Omental fat pad (tissue), 3 donors: ENCODE measurements at regions not wholly inside any gene's neighbourhood (a gene's known extent, or its start where the extent isn't known, plus 50 kb on each side); places are given as distances from the start of the nearest gene placed in this dataset.

Source experiments
- ATAC-seq: fragments of 150-250 bp; one replicate; pipeline ENCODE4 v1.9.1; 2016; ENCODE audit warnings: mild to moderate bottlenecking, moderate library complexity; ENCODE audit not compliant: low FRiP score
- DNase-seq: peaks from one replicate; pipeline ENCODE4 v3.0.0-alpha.2; 2019; ENCODE audit warnings: low spot score
- TF ChIP-seq, protein P1 (sequence below), 3 donors: fragments of 450-650 bp; IDR thresholded peaks; one replicate each; pipeline ENCODE4 v1.5.1; 2016 to 2017; ENCODE audit warnings: antibody characterized with exemption in 3 of 3, mild to moderate bottlenecking in 3 of 3, moderate library complexity in 2 of 3

DNA sequence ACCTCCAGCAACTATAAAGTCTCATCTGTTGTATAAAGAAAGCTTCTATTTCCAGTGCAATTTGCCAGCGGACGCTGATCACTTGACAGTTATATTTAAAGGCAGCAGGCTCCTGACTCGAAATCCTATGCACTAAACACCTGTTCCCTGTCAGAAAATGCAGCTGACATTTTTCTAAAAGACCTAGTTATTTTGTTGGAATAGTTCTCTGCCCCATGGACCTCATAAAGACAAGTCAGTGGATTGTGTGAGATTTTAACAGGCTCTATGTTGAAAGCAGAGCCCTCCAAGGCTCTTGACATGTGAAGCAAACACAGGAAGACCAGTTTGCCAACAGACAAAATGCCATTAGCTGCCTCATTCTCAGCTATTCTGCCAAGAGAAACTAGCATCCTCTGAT lies 304.7 kb upstream of the KLF12 start:
- TF ChIP-seq, protein P1, sequence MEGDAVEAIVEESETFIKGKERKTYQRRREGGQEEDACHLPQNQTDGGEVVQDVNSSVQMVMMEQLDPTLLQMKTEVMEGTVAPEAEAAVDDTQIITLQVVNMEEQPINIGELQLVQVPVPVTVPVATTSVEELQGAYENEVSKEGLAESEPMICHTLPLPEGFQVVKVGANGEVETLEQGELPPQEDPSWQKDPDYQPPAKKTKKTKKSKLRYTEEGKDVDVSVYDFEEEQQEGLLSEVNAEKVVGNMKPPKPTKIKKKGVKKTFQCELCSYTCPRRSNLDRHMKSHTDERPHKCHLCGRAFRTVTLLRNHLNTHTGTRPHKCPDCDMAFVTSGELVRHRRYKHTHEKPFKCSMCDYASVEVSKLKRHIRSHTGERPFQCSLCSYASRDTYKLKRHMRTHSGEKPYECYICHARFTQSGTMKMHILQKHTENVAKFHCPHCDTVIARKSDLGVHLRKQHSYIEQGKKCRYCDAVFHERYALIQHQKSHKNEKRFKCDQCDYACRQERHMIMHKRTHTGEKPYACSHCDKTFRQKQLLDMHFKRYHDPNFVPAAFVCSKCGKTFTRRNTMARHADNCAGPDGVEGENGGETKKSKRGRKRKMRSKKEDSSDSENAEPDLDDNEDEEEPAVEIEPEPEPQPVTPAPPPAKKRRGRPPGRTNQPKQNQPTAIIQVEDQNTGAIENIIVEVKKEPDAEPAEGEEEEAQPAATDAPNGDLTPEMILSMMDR (IDR thresholded peaks at IDR 0.05), result no peak
- ATAC-seq, result no peak
- DNase-seq, result no peak

DNA sequence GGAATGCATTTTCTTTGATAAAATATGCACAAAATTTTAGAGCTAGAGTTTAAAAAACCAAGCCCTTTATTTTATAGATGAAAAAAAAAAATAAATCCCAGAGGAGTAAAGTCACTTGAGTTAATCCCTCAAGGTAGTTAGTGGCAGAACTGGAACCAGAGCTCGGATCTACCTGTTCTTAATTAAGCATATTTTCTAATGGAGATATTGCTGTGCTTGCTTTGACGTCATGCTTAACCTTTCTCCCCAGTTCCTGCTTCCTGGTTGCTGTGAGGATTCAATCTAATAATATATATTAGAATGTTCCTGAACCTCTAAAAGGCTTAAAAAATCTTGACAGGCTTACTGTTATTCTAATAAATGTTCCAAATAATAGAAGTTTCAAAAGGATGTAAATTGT lies 300.6 kb upstream of the KLF12 start:
- TF ChIP-seq, protein P1 (IDR thresholded peaks at IDR 0.05), result no peak
- ATAC-seq (no peak), DNase-seq (no peak)

DNA sequence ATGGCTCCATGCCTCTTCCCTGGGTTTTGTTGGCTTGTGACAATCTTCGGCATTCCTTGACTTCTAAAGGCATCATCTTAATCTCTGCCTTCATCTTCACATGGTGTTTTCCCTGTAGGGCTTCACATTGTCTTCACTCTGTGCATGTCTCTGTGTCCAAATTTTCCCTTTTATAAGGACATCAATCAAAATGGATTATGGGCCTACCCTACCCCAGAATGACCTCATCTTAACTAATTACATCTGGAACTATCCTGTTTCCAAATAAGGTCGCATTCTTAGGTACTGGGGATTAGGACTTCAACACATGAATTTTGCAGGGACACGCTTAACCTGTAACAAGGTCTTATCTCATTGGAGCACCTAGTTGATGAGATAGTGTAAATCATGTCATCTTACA lies 290.3 kb upstream of the KLF12 start:
- TF ChIP-seq, protein P1 (IDR thresholded peaks at IDR 0.05), result no peak
- DNase-seq (no peak), ATAC-seq (no peak)

DNA sequence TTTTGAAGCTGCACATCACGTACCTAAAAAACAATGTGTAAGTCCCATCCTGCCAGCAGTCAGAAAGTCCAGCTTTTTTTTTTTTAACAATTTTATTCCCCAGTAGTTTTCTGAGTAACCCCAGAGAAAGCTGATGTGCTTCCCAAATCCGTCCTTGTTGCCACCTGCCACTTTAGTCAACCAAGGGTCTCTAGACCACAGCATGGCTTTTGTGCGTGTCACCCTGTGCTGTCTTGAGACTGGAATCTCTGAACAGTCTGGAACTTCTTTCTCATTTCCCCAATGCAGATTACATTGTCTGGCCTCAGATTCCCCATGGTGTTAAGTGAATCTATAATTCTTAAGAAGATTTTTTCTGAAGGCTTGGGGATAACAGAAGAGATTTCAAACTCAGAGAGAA lies 289.2 kb upstream of the KLF12 start:
- TF ChIP-seq, protein P1 (IDR thresholded peaks at IDR 0.05), result no peak
- DNase-seq (no peak), ATAC-seq (no peak)

DNA sequence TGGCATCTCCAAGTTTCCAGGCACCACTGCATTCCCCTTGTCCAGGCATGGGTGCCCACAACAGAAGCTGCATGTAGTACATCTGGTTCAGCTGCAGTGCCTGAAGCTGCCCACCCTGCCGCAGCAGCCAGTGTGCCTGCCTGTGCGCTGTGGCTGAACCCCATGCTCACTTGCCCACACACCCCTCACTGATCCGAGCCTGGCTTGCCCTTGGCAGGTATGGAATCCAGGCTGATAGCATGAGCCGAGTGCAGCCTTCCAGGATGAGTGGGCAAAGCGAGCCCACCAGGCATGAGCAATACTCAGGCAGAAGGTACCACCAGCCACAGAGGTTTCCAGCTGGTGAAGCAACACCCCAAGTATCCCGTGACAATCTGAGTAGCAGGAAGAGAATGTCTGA lies 280.3 kb upstream of the KLF12 start:
- DNase-seq (no peak), ATAC-seq (no peak)
- TF ChIP-seq, protein P1 (IDR thresholded peaks at IDR 0.05), result no peak

DNA sequence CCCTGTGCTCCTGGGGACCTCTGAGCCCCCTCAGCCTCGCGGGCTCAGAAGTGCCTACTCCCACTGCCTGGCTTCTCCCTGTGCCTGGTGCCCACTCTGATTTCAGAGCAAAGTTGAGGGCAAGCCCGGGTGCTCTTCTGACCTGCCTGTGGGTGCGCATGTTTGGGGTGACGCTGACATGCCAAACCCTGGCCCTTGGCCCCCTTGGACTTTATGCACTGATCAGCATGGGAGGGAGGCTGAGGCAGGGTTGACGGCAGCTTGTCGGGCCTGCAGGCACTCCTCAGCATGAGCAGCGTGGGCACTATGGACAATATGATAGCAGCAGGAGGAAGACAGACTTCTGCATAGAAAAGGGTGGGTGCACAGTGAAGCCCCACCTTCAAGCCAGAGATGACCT lies 279.3 kb upstream of the KLF12 start:
- no peak for DNase-seq
- ATAC-seq, result no peak
- TF ChIP-seq, protein P1 (IDR thresholded peaks at IDR 0.05), result no peak

DNA sequence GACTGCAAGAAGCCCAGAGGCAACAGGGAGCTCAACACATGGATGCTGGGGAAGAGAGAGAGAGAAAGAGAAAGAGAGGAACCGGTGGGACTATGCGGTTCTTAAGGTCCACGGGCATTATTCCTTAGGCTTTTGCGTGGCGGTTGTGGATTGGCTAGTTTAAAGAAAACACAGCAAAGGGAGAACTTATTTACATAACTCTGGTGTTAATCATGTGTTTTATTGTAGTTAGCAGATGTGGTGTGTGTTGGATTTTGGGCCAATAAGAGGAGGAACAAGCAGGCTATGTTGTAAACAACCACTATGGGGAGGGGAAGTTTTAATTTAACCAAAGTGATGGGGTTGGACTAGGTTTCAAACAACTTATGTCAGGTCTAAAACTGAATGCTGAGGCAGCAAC lies 275.3 kb upstream of the KLF12 start:
- DNase-seq, result no peak
- ATAC-seq, result no peak
- TF ChIP-seq, protein P1 (IDR thresholded peaks at IDR 0.05), result no peak
